Pancreas (tissue), 10 donors: ENCODE measurements at regions not wholly inside any gene's neighbourhood (a gene's known extent, or its start where the extent isn't known, plus 50 kb on each side); places are given as distances from the start of the nearest gene placed in this dataset.

ENCODE experiments used
- ATAC-seq, 4 donors: fragments of 200-7000 bp; cut with Tn5 transposase; one replicate each; pipeline versions ENCODE4 v1.8.0 to v1.9.1; 2020; ENCODE audit warnings: mild to moderate bottlenecking in 4 of 4, moderate library complexity in 4 of 4
- DNase-seq, 6 donors: peaks; one replicate each; pipeline ENCODE4 v3.0.0-alpha.2; 2020
- FAIRE-seq: peaks from 2 replicates; lab custom pipeline; 2012; peaks lifted over from hg19 to GRCh38; lab: Jason Lieb, UNC
- H3K27ac ChIP-seq, 4 donors: fragments of 200-600 bp; sonication (generic); 1 replicate in 3 of 4; 2 replicates in 1 of 4; pipeline versions ENCODE4 v1.5.0 to v1.8.0; 2020
- H3K27me3 ChIP-seq, 4 donors: fragments of 200-600 bp; one replicate each; pipeline ENCODE4 v1.8.0; 2021
- H3K36me3 ChIP-seq, 3 donors: fragments of 200-600 bp; sonication (generic) in 1 of 3; one replicate each; pipeline versions ENCODE4 v1.5.0 to v1.8.0; 2020 to 2021
- H3K4me1 ChIP-seq, 3 donors: fragments of 200-600 bp; one replicate each; pipeline ENCODE4 v1.8.0; 2021
- H3K4me3 ChIP-seq, 4 donors: fragments of 200-600 bp; sonication (generic) in 2 of 4; one replicate each; pipeline versions ENCODE4 v1.5.0 to v1.8.0; 2020 to 2021
- H3K9me3 ChIP-seq, 4 donors: fragments of 200-600 bp; one replicate each; pipeline ENCODE4 v1.8.0; 2021
- WGBS, 2 donors: extraction: QIAGEN DNeasy Blood & Tissue Kit; methylation state at CpG; one replicate each; pipeline ENCODE4 v1.1.7; 2013; 5-methylcytosine and 5-hydroxymethylcytosine counted together
- intact Hi-C, 3 donors: fragments of 100-400 bp; cut with DNase I; formaldehyde crosslinking; loops; one replicate each; pipeline versions ENCODE4 v1.11.1 to v1.14.2; 2022
- TF ChIP-seq, protein P1 (sequence below), 4 donors: fragments of 200-600 bp; sonication (generic) in 3 of 4; IDR thresholded peaks; one replicate each; pipeline versions ENCODE4 v1.5.0 to v1.8.0; 2021; ENCODE audit warnings: antibody characterized with exemption in 4 of 4
- donor health status: healthy with polysubstance abuse.
- donor health status: DM: no; HTN: no; CAD: no; lungs with moderate emphysema.
- donor health status: DM: no; HTN: no; CAD: no.
- donor health status: control.
- donor health status: control.
- donor health status: Bipolar disorder and iron deficiency.
- donor health status: DM: yes; HTN: yes; CAD: no.
- donor health status: DM: no; HTN: no; CAD: no.
- donor health status: DM: no; HTN: no; CAD: no.
- donor health status: DM: yes; HTN: yes; CAD: no.

DNA sequence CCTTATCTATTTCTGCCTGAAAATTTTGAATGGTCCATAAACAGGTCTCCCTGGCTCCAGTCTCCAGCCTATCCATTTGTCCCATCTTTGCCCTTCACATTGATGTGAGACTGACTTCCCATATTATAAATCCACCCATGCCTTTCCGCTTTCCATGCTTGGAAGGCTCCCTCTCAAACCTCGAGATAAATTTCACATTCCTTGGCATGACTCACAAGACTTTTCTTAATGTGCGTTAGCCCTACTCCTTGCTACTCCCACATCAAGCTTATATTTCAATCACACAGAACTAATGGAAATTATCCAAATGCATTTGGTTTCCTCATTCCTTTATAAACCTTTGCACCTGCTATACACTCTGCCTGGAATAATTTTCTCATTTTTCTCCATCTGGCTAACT lies 163.7 kb upstream of the NTM start:
- 58 to 59% methylated on average over 3 of the region's 3 CpGs for WGBS, 2 donors
- Histone ChIP-seq H3K4me1 (no peaks in the 10 kb centered on the region), H3K27me3 (peaks cover 0 to 1% (median 0%) of the 10 kb centered on the region in 4 donors), H3K27ac (no peak overlapping the region), H3K36me3 (no peaks in the 10 kb centered on the region), H3K4me3 (no peak overlapping the region), H3K9me3 (no peaks in the 10 kb centered on the region)
- intact Hi-C loops, result no loop called here
- TF ChIP-seq, protein P1, sequence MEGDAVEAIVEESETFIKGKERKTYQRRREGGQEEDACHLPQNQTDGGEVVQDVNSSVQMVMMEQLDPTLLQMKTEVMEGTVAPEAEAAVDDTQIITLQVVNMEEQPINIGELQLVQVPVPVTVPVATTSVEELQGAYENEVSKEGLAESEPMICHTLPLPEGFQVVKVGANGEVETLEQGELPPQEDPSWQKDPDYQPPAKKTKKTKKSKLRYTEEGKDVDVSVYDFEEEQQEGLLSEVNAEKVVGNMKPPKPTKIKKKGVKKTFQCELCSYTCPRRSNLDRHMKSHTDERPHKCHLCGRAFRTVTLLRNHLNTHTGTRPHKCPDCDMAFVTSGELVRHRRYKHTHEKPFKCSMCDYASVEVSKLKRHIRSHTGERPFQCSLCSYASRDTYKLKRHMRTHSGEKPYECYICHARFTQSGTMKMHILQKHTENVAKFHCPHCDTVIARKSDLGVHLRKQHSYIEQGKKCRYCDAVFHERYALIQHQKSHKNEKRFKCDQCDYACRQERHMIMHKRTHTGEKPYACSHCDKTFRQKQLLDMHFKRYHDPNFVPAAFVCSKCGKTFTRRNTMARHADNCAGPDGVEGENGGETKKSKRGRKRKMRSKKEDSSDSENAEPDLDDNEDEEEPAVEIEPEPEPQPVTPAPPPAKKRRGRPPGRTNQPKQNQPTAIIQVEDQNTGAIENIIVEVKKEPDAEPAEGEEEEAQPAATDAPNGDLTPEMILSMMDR (IDR thresholded peaks at IDR 0.05), result no peak
- FAIRE-seq (no peak), DNase-seq (no peak), ATAC-seq (no peak)

DNA sequence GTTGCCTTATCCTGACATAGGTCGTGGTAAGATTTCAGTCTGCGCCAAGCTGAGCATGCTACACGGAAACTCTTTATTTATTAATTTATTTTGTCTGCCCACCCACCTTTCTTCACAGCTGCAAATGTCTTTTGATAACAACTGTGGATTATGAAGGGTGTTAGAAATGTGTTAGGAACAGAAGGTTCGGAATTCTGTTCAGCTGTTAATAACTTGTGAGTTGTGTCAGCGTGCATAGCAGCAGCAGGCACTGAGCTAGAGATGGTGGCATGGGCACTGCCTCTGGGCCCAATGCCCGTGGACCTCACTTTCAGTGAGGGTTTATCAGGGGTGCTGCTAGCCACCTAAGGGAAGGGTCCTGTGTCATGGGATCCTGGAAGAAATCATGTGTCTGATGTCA lies 162.5 kb upstream of the NTM start:
- Histone ChIP-seq H3K27ac (no peak overlapping the region), H3K4me1 (no peaks in the 10 kb centered on the region), H3K27me3 (peaks cover 0 to 6% (median 0%) of the 10 kb centered on the region in 4 donors), H3K4me3 (no peak overlapping the region), H3K36me3 (no peaks in the 10 kb centered on the region), H3K9me3 (no peaks in the 10 kb centered on the region)
- WGBS, 2 donors, result 68 to 78% methylated on average over 6 of the region's 6 CpGs
- ATAC-seq (no peak), FAIRE-seq (no peak), DNase-seq (no peak)
- TF ChIP-seq, protein P1 (IDR thresholded peaks at IDR 0.05), result no peak
- intact Hi-C loops, result no loop called here

DNA sequence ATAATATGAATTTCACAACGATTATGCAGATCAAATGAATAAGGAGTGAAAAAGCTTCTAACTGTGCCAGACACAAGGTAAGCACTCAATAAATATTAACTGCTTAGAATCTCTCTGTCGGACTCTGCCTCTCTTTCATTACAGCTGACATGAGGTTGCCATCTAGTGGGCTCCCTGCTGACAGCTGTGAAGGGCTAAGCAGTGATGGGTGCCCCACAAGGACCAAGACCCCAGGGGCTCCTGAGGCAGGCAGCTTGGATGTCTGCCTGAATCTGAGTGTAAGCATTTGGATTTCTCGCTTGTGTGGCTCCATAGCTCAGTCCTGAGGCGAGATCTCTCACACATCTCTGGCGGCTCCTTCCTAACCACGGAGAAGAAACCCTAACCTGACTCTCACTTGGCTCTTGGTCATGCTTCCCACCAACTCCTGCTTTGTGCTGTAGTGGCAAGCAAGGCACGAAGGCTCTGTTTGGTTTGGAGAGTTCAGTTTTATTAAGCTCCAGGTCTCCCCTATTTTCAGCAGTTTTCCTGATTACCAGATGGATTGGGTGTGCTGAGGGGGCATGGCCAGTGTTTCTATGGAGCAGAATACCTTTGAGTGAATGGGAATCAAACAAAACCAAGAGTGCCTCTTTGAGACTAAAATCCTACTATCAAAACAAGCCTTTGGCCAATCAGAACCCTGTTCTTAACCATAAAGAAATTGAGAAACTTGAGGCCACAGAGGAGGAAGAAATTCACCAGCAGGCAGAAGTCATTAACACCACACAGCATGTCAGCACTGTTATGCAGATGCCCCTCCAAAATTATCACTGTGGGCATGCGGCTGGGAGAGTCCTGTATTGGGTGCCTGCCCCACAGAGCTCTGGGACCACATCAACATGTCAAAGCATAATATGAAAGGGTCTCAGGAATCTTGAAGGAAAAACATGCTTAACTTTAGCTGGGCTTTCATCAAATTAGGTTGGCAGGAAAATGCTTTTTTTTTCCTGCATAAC lies 152.8 kb upstream of the NTM start:
- Histone ChIP-seq H3K4me1 (no peaks in the 10 kb centered on the region), H3K4me3 (no peak overlapping the region), H3K36me3 (no peaks in the 10 kb centered on the region), H3K9me3 (no peaks in the 10 kb centered on the region), H3K27me3 (no peaks in the 10 kb centered on the region), H3K27ac (no peak overlapping the region)
- no peak for ATAC-seq
- TF ChIP-seq, protein P1 (IDR thresholded peaks at IDR 0.05), result no peak
- FAIRE-seq, result no peak
- DNase-seq, result no peak
- 46 to 55% methylated on average over 8 of the region's 8 CpGs for WGBS, 2 donors
- intact Hi-C loops, result no loop called here

DNA sequence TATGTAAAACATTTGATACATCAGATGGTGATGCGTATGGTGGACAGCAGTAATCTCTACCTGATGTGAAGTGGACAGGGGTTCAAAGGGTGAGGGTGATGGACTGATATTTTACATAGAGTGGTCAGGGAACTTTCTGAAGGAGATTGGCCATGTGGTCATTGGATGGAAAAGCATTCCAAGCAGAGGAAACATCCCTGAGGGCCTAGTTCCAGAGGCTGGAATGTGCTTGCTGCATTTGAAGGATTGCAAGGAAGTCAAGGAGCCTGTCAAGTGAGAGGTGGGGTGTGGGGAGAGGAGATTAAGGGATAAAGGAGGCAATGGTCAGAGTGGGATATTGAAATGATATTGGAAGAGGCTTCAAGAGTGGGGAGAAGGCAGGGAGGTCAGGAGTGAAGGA lies 151.9 kb upstream of the NTM start:
- no peaks in the 10 kb centered on the region for H3K9me3 ChIP-seq
- no peaks in the 10 kb centered on the region for H3K36me3 ChIP-seq
- 76 to 94% methylated on average over 1 of the region's 1 CpG for WGBS, 2 donors
- intact Hi-C loops, result no loop called here
- no peak overlapping the region for H3K4me3 ChIP-seq
- no peak for DNase-seq
- FAIRE-seq, result no peak
- no peaks in the 10 kb centered on the region for H3K27me3 ChIP-seq
- no peak for ATAC-seq
- H3K27ac ChIP-seq, result no peak overlapping the region
- TF ChIP-seq, protein P1 (IDR thresholded peaks at IDR 0.05), result no peak
- no peaks in the 10 kb centered on the region for H3K4me1 ChIP-seq

DNA sequence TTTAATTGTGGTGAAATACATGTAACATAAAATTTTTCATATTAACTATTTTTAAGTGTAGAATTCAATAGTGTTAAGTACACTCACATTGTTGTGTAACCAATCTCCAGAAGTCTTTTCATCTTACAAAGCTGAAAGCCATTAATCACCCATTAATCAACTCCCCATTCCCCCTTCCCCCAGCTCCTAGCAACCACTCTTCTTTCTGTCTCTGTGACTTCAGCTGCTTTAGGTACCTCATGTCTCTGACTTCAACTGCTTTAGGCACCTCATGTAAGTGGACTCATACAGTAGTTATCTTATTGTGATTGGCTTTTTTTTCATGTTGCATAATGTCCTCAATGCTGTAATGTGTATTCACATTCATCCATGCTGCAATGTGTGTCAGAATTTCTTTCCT lies 150.8 kb upstream of the NTM start:
- no peaks in the 10 kb centered on the region for H3K27me3 ChIP-seq
- H3K9me3 ChIP-seq, result no peaks in the 10 kb centered on the region
- FAIRE-seq (no peak), ATAC-seq (no peak), DNase-seq (no peak)
- H3K4me1 ChIP-seq, result no peaks in the 10 kb centered on the region
- H3K27ac ChIP-seq, result no peak overlapping the region
- intact Hi-C loops, result no loop called here
- no peaks in the 10 kb centered on the region for H3K36me3 ChIP-seq
- H3K4me3 ChIP-seq, result no peak overlapping the region
- TF ChIP-seq, protein P1 (IDR thresholded peaks at IDR 0.05), result no peak
